HepG2 (cell line): ENCODE measurements at regions not wholly inside any gene's neighbourhood (a gene's known extent, or its start where the extent isn't known, plus 50 kb on each side); places are given as distances from the start of the nearest gene placed in this dataset.

ENCODE experiments used
- ATAC-seq: fragments of 200-7000 bp; cut with Tn5 transposase; 3 replicates; pipeline ENCODE4 v1.9.1; 2020; ENCODE audit warnings: mild to moderate bottlenecking, moderate library complexity
- BruUV-seq: library from RNA; stranded (reverse); fragments of 400-500 nt; replicated peaks from 2 replicates; lab custom pipeline; 2021; lab: Mats Ljungman, UMichigan
- CTCF ChIA-PET: fragments of 300-600 bp; formaldehyde crosslinking; extraction: SDS; loops from one replicate; lab custom pipeline; 2021; ENCODE audit warnings: low total read pairs, inconsistent platforms, low intra/inter-chr PET ratio; lab: Yijun Ruan, JAX
- POLR2A ChIA-PET: fragments of 350-600 bp; sonication (Branson Sonifier 250); formaldehyde crosslinking; loops from one replicate; lab custom pipeline; 2020; ENCODE audit warnings: antibody characterized with exemption, inconsistent platforms; lab: Yijun Ruan, JAX
- DNase-seq: peaks from one replicate; pipeline ENCODE4 v3.0.0-alpha.2; 2015; ENCODE audit warnings: low spot score
- FAIRE-seq: peaks from 3 replicates; lab custom pipeline; 2011; peaks lifted over from hg19 to GRCh38; lab: Jason Lieb, UNC
- H2AFZ ChIP-seq: one replicate; pipeline ENCODE4 v1.6.1; 2011; ENCODE audit warnings: low read length, inconsistent platforms
- H3K27ac ChIP-seq: fragments of 300-600 bp; 3 replicates; pipeline ENCODE4 v1.8.0; 2011; ENCODE audit warnings: mixed run types, mild to moderate bottlenecking, mixed read lengths, low read length, inconsistent platforms; ENCODE audit not compliant: insufficient read depth; ENCODE audit errors: extremely low read length
- H3K27me3 ChIP-seq, 2 experiments: fragments of 200-600 bp in 1 of 2; 2 replicates in 1 of 2; 3 replicates in 1 of 2; pipeline versions ENCODE4 v1.6.0 to v1.8.0; 2011; ENCODE audit warnings: low read length in 2 of 2, mild to moderate bottlenecking in 2 of 2, moderate library complexity in 2 of 2, inconsistent platforms in 1 of 2; ENCODE audit not compliant: insufficient read depth in 2 of 2, control insufficient read depth in 1 of 2
- H3K36me3 ChIP-seq, 2 experiments: fragments of 200-600 bp in 1 of 2; replicated peaks in 1 of 2; 2 replicates in 1 of 2; 3 replicates in 1 of 2; pipeline versions ENCODE4 v1.5.1 to v1.8.0; 2011; ENCODE audit warnings: low read length in 2 of 2, inconsistent platforms in 1 of 2; ENCODE audit not compliant: insufficient read depth in 2 of 2, control insufficient read depth in 1 of 2
- H3K4me1 ChIP-seq: 2 replicates; pipeline ENCODE4 v1.5.1; 2012; ENCODE audit warnings: low read length, inconsistent platforms; ENCODE audit not compliant: insufficient read depth
- H3K4me2 ChIP-seq: 2 replicates; pipeline ENCODE4 v1.6.0; 2011; ENCODE audit warnings: low read depth, low read length, inconsistent platforms
- H3K4me3 ChIP-seq, 3 experiments: fragments of 200-600 bp in 1 of 3; sonication (generic), shearing (Covaris generic) in 1 of 3; replicated peaks in 1 of 3; 2 replicates each; pipeline ENCODE4 v1.5.1; 2011 to 2016; ENCODE audit warnings: low read length in 3 of 3, inconsistent platforms in 2 of 3, low read depth in 2 of 3, mild to moderate bottlenecking in 2 of 3, control low read depth in 1 of 3, mixed read lengths in 1 of 3; ENCODE audit not compliant: insufficient read depth in 1 of 3
- H3K79me2 ChIP-seq: one replicate; pipeline ENCODE4 v1.6.1; 2011; ENCODE audit warnings: low read length, inconsistent platforms; ENCODE audit not compliant: insufficient read depth
- H3K9ac ChIP-seq: 2 replicates; pipeline ENCODE4 v1.6.0; 2011; ENCODE audit warnings: mild to moderate bottlenecking, low read depth, low read length, inconsistent platforms; ENCODE audit not compliant: insufficient read depth
- H3K9me3 ChIP-seq: 2 replicates; pipeline ENCODE4 v1.5.1; 2012; ENCODE audit warnings: mild to moderate bottlenecking, low read length
- H4K20me1 ChIP-seq: 2 replicates; pipeline ENCODE4 v1.6.0; 2011; ENCODE audit warnings: inconsistent platforms, mild to moderate bottlenecking, low read length, moderate library complexity; ENCODE audit not compliant: insufficient read depth
- CREM ChIP-seq, 2 experiments: sonication (generic) in 1 of 2; formaldehyde crosslinking in 1 of 2; IDR thresholded peaks; 2 replicates each; pipeline versions ENCODE4 v1.4.0 to v1.6.1; 2016 to 2020; ENCODE audit warnings: antibody characterized with exemption in 1 of 2, mild to moderate bottlenecking in 1 of 2, missing genetic modification reagents in 1 of 2
- KLF12 ChIP-seq: sonication (generic); formaldehyde crosslinking; IDR thresholded peaks from 2 replicates; pipeline ENCODE4 v1.4.0; 2020; ENCODE audit warnings: missing genetic modification reagents, borderline replicate concordance
- PBX3 ChIP-seq: sonication (generic); formaldehyde crosslinking; IDR thresholded peaks from 2 replicates; pipeline ENCODE4 v1.8.1; 2023; ENCODE audit warnings: missing genetic modification reagents, inconsistent platforms, borderline replicate concordance
- POLR2G ChIP-seq: fragments of 200-400 bp; formaldehyde crosslinking; IDR thresholded peaks from 2 replicates; pipeline ENCODE4 v1.6.1; 2018; ENCODE audit warnings: mild to moderate bottlenecking, low read depth, low read length, moderate library complexity
- SMARCE1 ChIP-seq: fragments of 450-650 bp; IDR thresholded peaks from 2 replicates; pipeline ENCODE4 v1.6.1; 2017; ENCODE audit warnings: borderline replicate concordance
- ZFP1 ChIP-seq: IDR thresholded peaks from 2 replicates; pipeline ENCODE4 v1.6.1; 2016
- ZFP62 ChIP-seq: sonication (generic); formaldehyde crosslinking; IDR thresholded peaks from 2 replicates; pipeline ENCODE4 v1.4.0; 2020; ENCODE audit warnings: missing genetic modification reagents
- ZNF34 ChIP-seq: sonication (generic); formaldehyde crosslinking; IDR thresholded peaks from 2 replicates; pipeline ENCODE4 v1.4.0; 2020; ENCODE audit warnings: mild to moderate bottlenecking, missing genetic modification reagents, borderline replicate concordance
- ZNF503 ChIP-seq: sonication (generic); formaldehyde crosslinking; IDR thresholded peaks from 2 replicates; pipeline ENCODE4 v1.4.0; 2020; ENCODE audit warnings: missing genetic modification reagents
- WGBS: methylation state at CpG from one replicate; pipeline ENCODE4 v1.1.6; 2017; ENCODE audit warnings: low lambda C conversion rate; 5-methylcytosine and 5-hydroxymethylcytosine counted together
- in situ Hi-C: cut with HindIII; loops from 2 replicates; pipeline ENCODE4 v1.10.0; 2017; ENCODE audit warnings: low pct_unique_long_range_greater_than_20kb; ENCODE audit not compliant: extremely low pct_ligation_motif_present
- intact Hi-C: fragments of 100-400 bp; cut with micrococcal nuclease; formaldehyde crosslinking; loops from one replicate; pipeline ENCODE4 v1.10.0; 2022; ENCODE audit not compliant: unreplicated experiment
- TF ChIP-seq, protein P1 (sequence below): sonication (generic); formaldehyde crosslinking; IDR thresholded peaks from 2 replicates; pipeline ENCODE4 v1.8.0; 2022; ENCODE audit warnings: mild to moderate bottlenecking, missing genetic modification reagents; ENCODE audit not compliant: insufficient replicate concordance
- TF ChIP-seq, protein P2 (sequence below): sonication (generic); formaldehyde crosslinking; IDR thresholded peaks from 2 replicates; pipeline ENCODE4; 2020; ENCODE audit warnings: missing genetic modification reagents, mild to moderate bottlenecking, borderline replicate concordance

- ChIA-PET CTCF (no interaction called here), POLR2A (no interaction called here)
- intact Hi-C loops, result no loop called here
- no peak overlapping the region for H3K9ac ChIP-seq
- WGBS, result 0% methylated on average over 2 of the region's 2 CpGs
- H3K27me3 ChIP-seq, result peaks cover 0 to 1% of the 10 kb centered on the region in 2 experiments; a peak in 1 of 5 replicates
- no peak for DNase-seq
- H2AFZ ChIP-seq, result no peak overlapping the region
- H3K9me3 ChIP-seq, result no peaks in the 10 kb centered on the region
- H3K4me1 ChIP-seq, result no peaks in the 10 kb centered on the region
- in situ Hi-C loops, result no loop called here
- no peak overlapping the region for H3K4me2 ChIP-seq
- H3K36me3 ChIP-seq, result no peaks in the 10 kb centered on the region
- H4K20me1 ChIP-seq, result no peaks in the 10 kb centered on the region
- FAIRE-seq, result no peak
- H3K27ac ChIP-seq, result no peak overlapping the region
- H3K79me2 ChIP-seq, result no peaks in the 10 kb centered on the region
- ATAC-seq, result no peak
- BruUV-seq, result no TSS peak
- TF ChIP-seq ZFP1, result no peak
- TF ChIP-seq ZNF34 (CRISPR knock-in tag), result no peak
- TF ChIP-seq ZFP62 (CRISPR knock-in tag), result no peak
- TF ChIP-seq, protein P1, sequence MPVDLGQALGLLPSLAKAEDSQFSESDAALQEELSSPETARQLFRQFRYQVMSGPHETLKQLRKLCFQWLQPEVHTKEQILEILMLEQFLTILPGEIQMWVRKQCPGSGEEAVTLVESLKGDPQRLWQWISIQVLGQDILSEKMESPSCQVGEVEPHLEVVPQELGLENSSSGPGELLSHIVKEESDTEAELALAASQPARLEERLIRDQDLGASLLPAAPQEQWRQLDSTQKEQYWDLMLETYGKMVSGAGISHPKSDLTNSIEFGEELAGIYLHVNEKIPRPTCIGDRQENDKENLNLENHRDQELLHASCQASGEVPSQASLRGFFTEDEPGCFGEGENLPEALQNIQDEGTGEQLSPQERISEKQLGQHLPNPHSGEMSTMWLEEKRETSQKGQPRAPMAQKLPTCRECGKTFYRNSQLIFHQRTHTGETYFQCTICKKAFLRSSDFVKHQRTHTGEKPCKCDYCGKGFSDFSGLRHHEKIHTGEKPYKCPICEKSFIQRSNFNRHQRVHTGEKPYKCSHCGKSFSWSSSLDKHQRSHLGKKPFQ (CRISPR knock-in tag), result no peak
- no peak for TF ChIP-seq SMARCE1
- no peak overlapping the region for H3K4me3 ChIP-seq
Observed at GRCh38 chr3:106816838-106817237, 560.4 kb upstream of the CCDC54 start.

DNA sequence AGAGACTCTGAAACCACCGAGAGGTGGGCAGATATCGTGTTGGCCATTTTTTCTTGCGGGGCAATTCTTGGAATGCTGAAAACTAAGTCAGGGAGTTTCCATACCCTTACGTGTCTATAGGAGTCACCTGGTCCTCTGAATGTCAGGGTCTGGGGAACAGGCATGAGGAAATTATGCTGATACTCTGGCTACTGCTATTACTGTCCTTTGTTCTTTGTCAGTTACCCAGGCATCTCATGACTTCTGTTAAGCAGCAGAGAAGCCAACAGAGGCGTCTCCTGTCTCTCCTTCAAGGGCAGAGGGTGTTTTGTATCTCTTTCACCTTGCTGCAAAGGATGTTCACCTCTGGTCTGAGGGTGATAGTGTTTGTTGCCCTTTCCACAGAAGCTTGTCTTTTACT lies 559.5 kb upstream of the CCDC54 start:
- Histone ChIP-seq H3K27ac (no peak overlapping the region), H3K4me1 (no peaks in the 10 kb centered on the region), H3K27me3 (peaks cover 0 to 1% of the 10 kb centered on the region in 2 experiments; a peak in 1 of 5 replicates), H2AFZ (no peak overlapping the region), H3K4me2 (no peak overlapping the region), H3K9ac (no peak overlapping the region), H3K4me3 (no peak overlapping the region), H3K9me3 (no peaks in the 10 kb centered on the region), H3K36me3 (no peaks in the 10 kb centered on the region), H3K79me2 (no peaks in the 10 kb centered on the region), H4K20me1 (no peaks in the 10 kb centered on the region)
- no peak for DNase-seq
- in situ Hi-C loops, result no loop called here
- no peak for FAIRE-seq
- ATAC-seq, result no peak
- intact Hi-C loops, result no loop called here
- WGBS, result 0% methylated on average over 5 of the region's 5 CpGs
- no TSS peak for BruUV-seq
- ChIA-PET POLR2A (no interaction called here), CTCF (no interaction called here)
- TF ChIP-seq PBX3 (CRISPR knock-in tag) (no peak), POLR2G (no peak), ZNF503 (CRISPR knock-in tag) (no peak), CREM (IDR thresholded peaks at IDR 0.05) (no peak), CREM (CRISPR knock-in tag; IDR thresholded peaks at IDR 0.05) (no peak), KLF12 (CRISPR knock-in tag) (no peak)
- TF ChIP-seq, protein P2, sequence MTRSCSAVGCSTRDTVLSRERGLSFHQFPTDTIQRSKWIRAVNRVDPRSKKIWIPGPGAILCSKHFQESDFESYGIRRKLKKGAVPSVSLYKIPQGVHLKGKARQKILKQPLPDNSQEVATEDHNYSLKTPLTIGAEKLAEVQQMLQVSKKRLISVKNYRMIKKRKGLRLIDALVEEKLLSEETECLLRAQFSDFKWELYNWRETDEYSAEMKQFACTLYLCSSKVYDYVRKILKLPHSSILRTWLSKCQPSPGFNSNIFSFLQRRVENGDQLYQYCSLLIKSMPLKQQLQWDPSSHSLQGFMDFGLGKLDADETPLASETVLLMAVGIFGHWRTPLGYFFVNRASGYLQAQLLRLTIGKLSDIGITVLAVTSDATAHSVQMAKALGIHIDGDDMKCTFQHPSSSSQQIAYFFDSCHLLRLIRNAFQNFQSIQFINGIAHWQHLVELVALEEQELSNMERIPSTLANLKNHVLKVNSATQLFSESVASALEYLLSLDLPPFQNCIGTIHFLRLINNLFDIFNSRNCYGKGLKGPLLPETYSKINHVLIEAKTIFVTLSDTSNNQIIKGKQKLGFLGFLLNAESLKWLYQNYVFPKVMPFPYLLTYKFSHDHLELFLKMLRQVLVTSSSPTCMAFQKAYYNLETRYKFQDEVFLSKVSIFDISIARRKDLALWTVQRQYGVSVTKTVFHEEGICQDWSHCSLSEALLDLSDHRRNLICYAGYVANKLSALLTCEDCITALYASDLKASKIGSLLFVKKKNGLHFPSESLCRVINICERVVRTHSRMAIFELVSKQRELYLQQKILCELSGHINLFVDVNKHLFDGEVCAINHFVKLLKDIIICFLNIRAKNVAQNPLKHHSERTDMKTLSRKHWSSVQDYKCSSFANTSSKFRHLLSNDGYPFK (CRISPR knock-in tag), result no peak
